Stimulated activated CD8-positive, alpha-beta memory T cell treated with anti-CD3 and anti-CD28 coated beads, Interleukin-4, amount 100 ng/mL, for 24 hours (primary cell): ENCODE measurements at regions not wholly inside any gene's neighbourhood (a gene's known extent, or its start where the extent isn't known, plus 50 kb on each side); places are given as distances from the start of the nearest gene placed in this dataset.

Experiments
- DNase-seq: peaks from one replicate; pipeline ENCODE4 v3.0.0-alpha.2; 2020; ENCODE audit warnings: low read depth

DNA sequence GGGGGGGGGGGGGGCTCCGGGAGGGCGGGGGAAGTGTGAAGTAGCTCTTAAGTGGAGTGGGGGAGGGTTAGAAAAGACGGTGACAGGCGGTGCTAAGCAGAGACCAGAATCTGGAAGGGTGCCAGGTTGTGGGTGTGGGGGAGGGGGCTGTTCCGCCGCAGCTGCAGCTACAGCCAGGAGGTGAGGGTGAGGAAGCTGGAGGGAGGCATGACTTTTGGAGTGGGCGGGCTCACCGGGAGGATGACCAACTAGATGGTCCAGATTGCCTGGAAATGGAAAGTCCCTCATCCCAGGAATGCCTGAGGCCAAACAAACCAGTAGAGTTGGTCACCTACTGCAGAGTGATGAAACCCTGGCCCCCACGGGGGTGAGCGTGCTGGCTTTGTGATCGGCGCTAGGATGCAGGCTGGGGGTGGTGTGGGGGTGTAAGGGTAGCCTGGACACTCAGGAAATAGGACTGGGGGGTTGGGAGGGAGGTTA lies 158.1 kb upstream of the SHB start:
- DNase-seq: peak; percentile 48

- DNase-seq: no peak
Observed at GRCh38 chr9:38226491-38226951, 157.5 kb upstream of the SHB start.

DNA sequence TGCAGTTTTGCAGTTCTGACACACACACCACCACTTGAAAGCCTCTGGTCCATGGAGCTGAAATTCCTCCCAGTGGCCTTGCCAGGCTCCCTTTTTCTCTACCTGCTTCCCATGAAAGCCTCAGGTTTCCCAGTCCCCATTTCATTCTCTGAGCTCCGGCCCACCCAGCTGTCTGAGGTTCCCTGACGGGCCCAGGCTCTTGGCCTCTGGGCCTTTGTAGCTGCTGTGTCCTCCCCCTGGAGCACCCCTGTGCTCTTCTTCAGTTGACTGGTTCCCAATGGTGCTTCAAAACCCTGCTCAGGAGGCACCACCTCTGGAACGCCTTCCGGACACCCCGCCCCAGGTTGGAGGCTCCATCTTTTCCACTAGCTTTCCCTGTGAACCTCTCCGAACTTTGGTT lies 155.9 kb upstream of the SHB start:
- no peak for DNase-seq

GRCh38 chr9:38216572-38216971 lies 147.5 kb upstream of the SHB start:
- no peak for DNase-seq

GRCh38 chr9:38215465-38215864 lies 146.4 kb upstream of the SHB start:
- no peak for DNase-seq

DNA sequence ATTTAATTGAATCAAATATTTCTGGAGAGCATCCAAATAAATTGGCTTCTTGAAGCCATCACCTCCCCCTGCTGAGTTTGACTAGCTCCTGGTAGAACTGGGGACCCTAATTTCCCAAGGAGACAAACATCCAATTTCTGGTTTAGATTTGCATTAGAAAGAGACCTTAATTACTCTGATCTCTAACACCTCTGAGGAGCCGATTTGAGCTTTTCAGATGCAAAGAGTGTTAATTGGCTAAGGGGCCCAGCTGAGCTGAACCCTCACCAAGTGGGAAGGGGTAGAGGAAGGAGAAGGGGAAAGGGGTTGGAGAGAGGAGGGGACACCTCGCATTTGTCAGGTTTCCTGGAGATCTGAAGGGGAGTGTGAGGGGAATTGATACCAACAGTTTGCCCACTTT lies 145.4 kb upstream of the SHB start:
- DNase-seq: no peak

DNA sequence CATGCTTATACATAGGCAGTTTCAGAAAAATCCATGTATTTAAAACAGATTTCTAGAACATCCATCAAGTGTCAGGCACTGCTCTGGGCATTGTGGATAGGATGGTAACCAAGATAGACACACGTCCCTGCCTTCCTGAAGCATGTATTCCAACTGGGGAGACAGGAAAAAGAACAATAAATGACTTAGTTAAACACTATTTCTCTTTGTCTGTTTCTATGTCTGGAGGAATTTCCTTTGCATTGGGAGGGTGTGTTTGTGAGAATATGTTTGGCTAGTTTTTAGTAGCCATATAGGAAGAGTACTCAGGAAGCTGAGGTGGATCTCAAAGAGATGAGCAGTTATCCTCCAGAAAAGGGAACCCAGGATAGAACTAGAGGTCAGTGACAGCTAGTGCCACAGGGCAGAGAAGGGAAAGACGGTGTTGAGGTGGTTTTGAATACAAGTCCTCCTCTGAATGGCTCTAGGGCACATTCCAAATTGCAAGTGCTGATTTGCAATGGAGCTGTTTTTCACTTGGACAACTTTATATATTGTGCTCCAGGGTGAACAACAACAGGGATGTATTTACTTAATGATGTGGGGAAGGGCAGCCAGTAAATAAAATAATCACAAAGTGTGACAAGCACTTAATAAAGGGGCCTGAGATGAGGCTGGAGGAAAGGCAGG lies 144.7 kb upstream of the SHB start:
- DNase-seq: no peak

GRCh38 chr9:38212016-38212415 lies 143.0 kb upstream of the SHB start:
- no peak for DNase-seq

DNA sequence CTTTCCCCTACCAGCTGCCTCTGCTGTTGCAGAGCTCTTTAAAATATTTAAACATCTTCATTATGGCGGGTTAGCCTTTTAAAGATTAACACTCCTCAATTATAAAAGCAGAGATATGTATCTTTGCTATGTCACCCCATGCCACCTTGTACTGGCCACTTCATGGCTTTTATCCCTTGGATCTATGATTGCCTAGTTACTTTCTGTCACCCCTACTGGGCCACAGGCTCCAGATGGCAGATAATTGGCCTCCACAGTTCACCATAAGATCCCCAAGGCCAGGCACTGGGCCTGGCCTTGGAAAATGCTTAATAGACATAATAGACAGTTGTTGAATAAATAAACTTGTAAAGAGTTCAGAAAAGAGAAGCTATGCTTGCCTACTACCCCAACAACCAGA lies 142.0 kb upstream of the SHB start:
- DNase-seq: no peak

- no peak for DNase-seq
Observed at GRCh38 chr9:38208206-38208901, 139.3 kb upstream of the SHB start.

- no peak for DNase-seq
Observed at GRCh38 chr9:38207247-38207778, 138.3 kb upstream of the SHB start.

GRCh38 chr9:38205279-38205678 lies 136.3 kb upstream of the SHB start:
- no peak for DNase-seq

DNA sequence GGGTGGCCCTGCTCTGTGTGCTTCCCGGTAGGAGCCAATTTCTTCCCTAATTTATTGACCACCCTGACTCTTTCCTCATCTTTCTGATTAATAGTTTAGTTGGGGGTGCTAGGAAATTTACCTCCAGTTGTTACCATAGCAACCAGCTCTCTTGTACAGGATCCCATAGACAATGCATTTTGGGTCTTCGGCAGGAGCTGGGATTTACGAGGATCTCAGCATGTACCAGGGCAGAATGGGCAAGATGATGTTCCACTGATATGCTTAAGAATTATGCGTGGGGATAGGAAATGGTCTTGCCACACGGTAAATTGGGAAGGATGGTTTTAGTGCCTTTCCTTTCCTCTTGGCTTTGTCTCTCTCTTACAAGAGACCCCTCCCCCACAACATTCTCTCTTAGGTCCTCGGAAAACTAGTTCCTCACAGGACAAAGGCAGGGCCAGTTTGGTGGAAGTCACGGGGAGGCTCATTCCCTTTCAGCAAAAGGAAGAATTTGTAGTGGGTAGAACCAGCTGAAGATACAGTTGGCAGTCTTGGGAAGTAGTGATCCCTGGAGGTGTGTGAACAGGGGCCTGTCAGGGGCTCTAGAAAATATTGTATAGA lies 133.4 kb upstream of the SHB start:
- DNase-seq: no peak

DNA sequence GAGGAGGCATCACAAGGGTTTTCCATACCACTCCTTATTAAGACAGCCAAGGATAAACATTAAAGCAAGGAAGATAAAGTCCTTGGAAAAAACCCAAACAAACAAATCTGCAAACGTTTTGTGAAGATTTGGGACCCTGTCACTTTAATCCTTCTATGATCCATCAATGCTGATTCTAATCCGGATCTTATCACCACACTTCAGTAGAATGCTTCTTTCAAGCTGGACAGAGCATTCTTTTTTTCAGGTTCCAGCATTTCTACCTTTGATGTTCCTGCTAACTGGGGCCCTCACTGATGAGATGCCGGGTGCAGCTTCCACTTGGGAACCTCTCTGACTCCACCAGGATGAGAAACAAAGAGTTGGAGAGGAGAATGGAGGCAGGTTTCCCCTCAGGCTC lies 132.8 kb upstream of the SHB start:
- DNase-seq: no peak

- DNase-seq: no peak
Observed at GRCh38 chr9:38200431-38200830, 131.4 kb upstream of the SHB start.

- no peak for DNase-seq
Observed at GRCh38 chr9:38198140-38198539, 129.1 kb upstream of the SHB start.

DNA sequence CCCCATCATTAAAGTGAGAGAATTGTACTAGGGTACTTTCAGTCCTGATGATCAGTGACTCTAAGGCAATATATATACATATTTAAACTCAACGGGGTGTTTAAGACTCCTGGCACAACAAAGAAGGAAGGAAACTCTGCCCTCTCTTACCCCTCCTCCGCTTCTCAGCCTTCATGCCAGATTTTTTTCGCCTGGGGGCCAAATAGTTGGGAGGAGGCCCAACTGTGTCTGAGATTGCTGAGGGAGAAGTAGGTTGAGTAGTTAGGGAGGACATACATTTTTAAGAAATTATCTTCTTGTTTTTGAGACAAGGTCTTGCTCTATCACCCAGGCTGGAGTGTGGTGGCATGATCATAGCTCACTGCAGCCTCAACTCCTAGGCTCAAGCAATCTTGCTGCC lies 127.7 kb upstream of the SHB start:
- no peak for DNase-seq

GRCh38 chr9:38195737-38196161 lies 126.7 kb upstream of the SHB start:
- DNase-seq: no peak

GRCh38 chr9:38194870-38195269 lies 125.8 kb upstream of the SHB start:
- no peak for DNase-seq

- DNase-seq: no peak
Observed at GRCh38 chr9:38192731-38193265, 123.8 kb upstream of the SHB start.

- no peak for DNase-seq
Observed at GRCh38 chr9:38186404-38187115, 117.5 kb upstream of the SHB start.
